ENCODE measurements at regions not wholly inside any gene's neighbourhood (a gene's known extent, or its start where the extent isn't known, plus 50 kb on each side); places are given as distances from the start of the nearest gene placed in this dataset.

- no peak for TF ChIP-seq POLR2AphosphoS5 (IDR thresholded peaks at IDR 0.05)
- TF ChIP-seq CTCF (IDR thresholded peaks at IDR 0.05), result no peak
- TF ChIP-seq EP300 (IDR thresholded peaks at IDR 0.05), result no peak
Measured at GRCh38 chr12:87317302-87317701, 711.9 kb downstream of the C12orf50 start.

Data from upper lobe of left lung (tissue), 4 donors.